HCT116 (cell line): ENCODE measurements at regions not wholly inside any gene's neighbourhood (a gene's known extent, or its start where the extent isn't known, plus 50 kb on each side); places are given as distances from the start of the nearest gene placed in this dataset.

Source experiments
- ATAC-seq: fragments of 200-7000 bp; cut with Tn5 transposase; 2 replicates; pipeline ENCODE4 v1.9.1; 2020; ENCODE audit warnings: mild to moderate bottlenecking, moderate library complexity
- BruUV-seq: library from RNA; stranded (reverse); fragments of 400-500 nt; replicated peaks from 2 replicates; lab custom pipeline; 2021; lab: Mats Ljungman, UMichigan
- CTCF ChIA-PET: fragments of 300-600 bp; sonication (Branson Sonifier 250); formaldehyde crosslinking; loops from one replicate; lab custom pipeline; 2021; ENCODE audit warnings: antibody characterized with exemption; lab: Charles Lee
- POLR2A ChIA-PET: fragments of 300-600, 350-600 bp; sonication (Branson Sonifier 250); formaldehyde crosslinking; loops from one replicate; lab custom pipeline; 2021; ENCODE audit warnings: antibody characterized with exemption; lab: Charles Lee
- RAD21 ChIA-PET, 2 experiments: fragments of 300-600 bp; sonication (Branson Sonifier 250); formaldehyde crosslinking; loops; one replicate each; lab custom pipeline; 2023; ENCODE audit warnings: low total read pairs in 2 of 2; ENCODE audit not compliant: uncharacterized antibody in 2 of 2, unreplicated experiment in 2 of 2, low non-redundant PET in 1 of 2; lab: Charles Lee
- DNase-seq: peaks from one replicate; pipeline ENCODE4 v3.0.0-alpha.2; 2010; ENCODE audit warnings: low read depth, low spot score
- H2AFZ ChIP-seq: fragments of 200-600 bp; shearing (Covaris generic), sonication (generic); 2 replicates; pipeline ENCODE4 v1.6.1; 2017; ENCODE audit warnings: low read depth, mixed run types, mixed read lengths, antibody characterized with exemption, low read length; ENCODE audit not compliant: poor library complexity, severe bottlenecking
- H3K27ac ChIP-seq: 2 replicates; pipeline ENCODE4 v1.5.1; 2012; ENCODE audit warnings: low read depth, low read length
- H3K27me3 ChIP-seq: fragments of 200-600 bp; sonication (generic); 2 replicates; pipeline ENCODE4 v1.6.1; 2016; ENCODE audit warnings: mixed run types, low read length, mixed read lengths; ENCODE audit not compliant: insufficient read depth
- H3K36me3 ChIP-seq, 2 experiments: fragments of 200-500 bp in 1 of 2; fragments of 200-600 bp in 1 of 2; sonication (Bioruptor generic) in 1 of 2; sonication (generic) in 1 of 2; 2 replicates each; pipeline versions ENCODE4 v1.5.1 to v1.6.1; 2014 to 2016; ENCODE audit warnings: low read length in 2 of 2, inconsistent platforms in 1 of 2, mixed read lengths in 1 of 2, mixed run types in 1 of 2; ENCODE audit not compliant: insufficient read depth in 2 of 2, control insufficient read depth in 1 of 2
- H3K4me1 ChIP-seq, 2 experiments: fragments of 200-600 bp in 1 of 2; sonication (generic) in 1 of 2; 2 replicates each; pipeline versions ENCODE4 v1.5.1 to v1.6.1; 2012 to 2017; ENCODE audit warnings: low read length in 2 of 2, inconsistent platforms in 1 of 2, mild to moderate bottlenecking in 1 of 2, mixed read lengths in 1 of 2, mixed run types in 1 of 2, moderate library complexity in 1 of 2; ENCODE audit not compliant: insufficient read depth in 2 of 2, control insufficient read depth in 1 of 2
- H3K4me2 ChIP-seq: fragments of 200-600 bp; sonication (generic); 2 replicates; pipeline ENCODE4 v1.6.1; 2017; ENCODE audit warnings: mixed run types, low read length, mixed read lengths
- H3K4me3 ChIP-seq, 2 experiments: fragments of 200-600 bp in 1 of 2; sonication (generic) in 1 of 2; replicated peaks in 1 of 2; 2 replicates each; pipeline ENCODE4 v1.5.1; 2011 to 2016; ENCODE audit warnings: low read length in 2 of 2, control low read depth in 1 of 2, low read depth in 1 of 2, mild to moderate bottlenecking in 1 of 2, mixed read lengths in 1 of 2, mixed run types in 1 of 2
- H3K79me2 ChIP-seq: fragments of 200-600 bp; sonication (generic); 2 replicates; pipeline ENCODE4 v1.6.1; 2017; ENCODE audit warnings: mild to moderate bottlenecking, mixed run types, low read length, moderate library complexity, mixed read lengths; ENCODE audit not compliant: insufficient read depth
- H3K9ac ChIP-seq: fragments of 200-600 bp; sonication (generic); 2 replicates; pipeline ENCODE4 v1.6.1; 2016; ENCODE audit warnings: low read length, mixed read lengths
- H3K9me2 ChIP-seq: fragments of 200-600 bp; sonication (generic), shearing (Covaris generic); 2 replicates; pipeline ENCODE4 v1.6.1; 2017; ENCODE audit warnings: mixed run types, mild to moderate bottlenecking, moderate library complexity; ENCODE audit not compliant: insufficient read depth
- H3K9me3 ChIP-seq, 2 experiments: fragments of 200-500 bp in 1 of 2; fragments of 200-600 bp in 1 of 2; sonication (Bioruptor generic) in 1 of 2; sonication (generic) in 1 of 2; 2 replicates each; pipeline ENCODE4 v1.6.1; 2014 to 2017; ENCODE audit warnings: low read length in 2 of 2, mixed read lengths in 2 of 2, inconsistent platforms in 1 of 2, low read depth in 1 of 2, mild to moderate bottlenecking in 1 of 2, mixed run types in 1 of 2, moderate library complexity in 1 of 2; ENCODE audit not compliant: control insufficient read depth in 1 of 2, insufficient read depth in 1 of 2
- H4K20me1 ChIP-seq: fragments of 200-600 bp; sonication (generic), shearing (Covaris generic); 2 replicates; pipeline ENCODE4 v1.6.1; 2017; ENCODE audit warnings: mixed run types, mild to moderate bottlenecking, moderate library complexity; ENCODE audit not compliant: insufficient read depth
- CBX3 ChIP-seq: IDR thresholded peaks from 2 replicates; pipeline ENCODE4 v1.6.1; 2012; ENCODE audit warnings: low read depth
- EGR1 ChIP-seq: IDR thresholded peaks from 2 replicates; pipeline ENCODE4 v1.6.1; 2012; ENCODE audit warnings: low read depth
- ELF1 ChIP-seq: IDR thresholded peaks from 2 replicates; pipeline ENCODE4 v1.6.1; 2012; ENCODE audit warnings: low read depth, borderline replicate concordance
- EZH2 ChIP-seq: fragments of 200-600 bp; sonication (generic); IDR thresholded peaks from 2 replicates; pipeline ENCODE4 v1.6.1; 2017; ENCODE audit warnings: antibody characterized with exemption, mixed run types
- EZH2phosphoT487 ChIP-seq: fragments of 200-600 bp; IDR thresholded peaks from 2 replicates; pipeline ENCODE4 v1.6.1; 2018; ENCODE audit warnings: antibody characterized with exemption, borderline replicate concordance
- FOSL1 ChIP-seq: IDR thresholded peaks from 2 replicates; pipeline ENCODE4 v1.6.1; 2012; ENCODE audit warnings: low read depth
- JUND ChIP-seq: IDR thresholded peaks from 2 replicates; pipeline ENCODE4 v1.6.1; 2012
- MAX ChIP-seq: IDR thresholded peaks from 2 replicates; pipeline ENCODE4 v1.6.1; 2012
- POLR2A ChIP-seq: IDR thresholded peaks from 2 replicates; pipeline ENCODE4 v1.7.0; 2011; ENCODE audit warnings: borderline replicate concordance; ENCODE audit not compliant: insufficient read depth, insufficient read length; ENCODE audit errors: extremely low read depth
- POLR2AphosphoS5 ChIP-seq: IDR thresholded peaks from 2 replicates; pipeline ENCODE4 v1.6.1; 2011; ENCODE audit warnings: mild to moderate bottlenecking, low read depth, low read length, moderate library complexity
- RAD21 ChIP-seq: IDR thresholded peaks from 2 replicates; pipeline ENCODE4 v1.6.1; 2012; ENCODE audit warnings: low read depth, mild to moderate bottlenecking
- SIN3A ChIP-seq: IDR thresholded peaks from 2 replicates; pipeline ENCODE4 v1.6.1; 2012; ENCODE audit warnings: low read depth
- SP1 ChIP-seq: IDR thresholded peaks from 2 replicates; pipeline ENCODE4 v1.6.1; 2012; ENCODE audit warnings: low read depth
- SRF ChIP-seq: IDR thresholded peaks from 2 replicates; pipeline ENCODE4 v1.6.1; 2012; ENCODE audit warnings: low read depth
- TCF7L2 ChIP-seq: IDR thresholded peaks from 2 replicates; pipeline ENCODE4 v1.7.0; 2011; ENCODE audit warnings: borderline replicate concordance, inconsistent platforms; ENCODE audit not compliant: insufficient read depth, insufficient read length; ENCODE audit errors: extremely low read depth
- ZBTB33 ChIP-seq: IDR thresholded peaks from 2 replicates; pipeline ENCODE4 v1.6.1; 2011; ENCODE audit warnings: mild to moderate bottlenecking, low read length, moderate library complexity; ENCODE audit not compliant: insufficient replicate concordance; ENCODE audit errors: extremely low read depth
- ZFX ChIP-seq: fragments of 450-650 bp; IDR thresholded peaks from 2 replicates; pipeline ENCODE4 v1.6.1; 2017
- ZNF274 ChIP-seq: fragments of 200-500 bp; sonication (Bioruptor generic); IDR thresholded peaks from 2 replicates; pipeline ENCODE4 v1.6.1; 2014; ENCODE audit warnings: mild to moderate bottlenecking, low read depth, low read length, inconsistent platforms
- intact Hi-C: fragments of 100-400 bp; cut with micrococcal nuclease; formaldehyde crosslinking; loops from 2 replicates; pipeline ENCODE4 v1.10.0; 2022
- TF ChIP-seq, protein P1 (sequence below), 3 experiments: fragments of 200-600 bp in 1 of 3; sonication (generic) in 1 of 3; IDR thresholded peaks in 2 of 3; conservative IDR thresholded peaks in 1 of 3; 2 replicates each; pipeline ENCODE4 v1.5.1; 2012 to 2017; ENCODE audit warnings: low read depth in 2 of 3, low read length in 2 of 3, antibody characterized with exemption in 1 of 3, borderline replicate concordance in 1 of 3, control low read depth in 1 of 3, mild to moderate bottlenecking in 1 of 3, mixed read lengths in 1 of 3, mixed run types in 1 of 3, moderate library complexity in 1 of 3; ENCODE audit not compliant: insufficient read depth in 1 of 3
- TF ChIP-seq, protein P2 (sequence below): IDR thresholded peaks from 2 replicates; pipeline ENCODE4 v1.6.1; 2012

DNA sequence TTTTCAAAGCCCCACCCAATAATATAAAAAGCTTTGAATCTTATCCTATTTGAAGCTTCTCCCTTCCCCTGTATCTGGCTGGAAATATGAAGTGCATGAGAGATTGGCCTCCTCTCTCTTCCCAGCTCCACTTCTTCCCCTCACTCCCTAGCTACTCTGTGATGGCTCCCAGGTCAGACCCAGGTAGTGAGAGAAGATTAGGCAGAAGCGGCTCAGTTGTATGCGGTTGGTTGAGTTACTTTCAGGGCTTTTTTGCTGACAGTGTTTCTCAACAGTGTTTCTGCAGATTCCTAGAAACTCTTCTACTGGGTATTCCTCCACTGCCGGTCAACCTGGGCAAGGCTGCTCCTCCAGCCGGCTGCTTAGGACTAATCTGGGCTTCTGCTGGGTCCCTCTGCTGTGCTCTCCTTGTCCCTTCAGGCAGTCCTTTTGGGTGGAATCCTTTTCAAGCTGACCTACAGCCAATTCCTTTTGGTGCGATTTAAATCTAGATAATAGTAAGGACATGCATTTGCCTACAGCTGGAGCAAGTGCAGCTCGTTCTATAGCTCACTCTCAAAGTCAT, 87.4 kb upstream of the SLC7A11 start (continued):
- TF ChIP-seq, protein P1, sequence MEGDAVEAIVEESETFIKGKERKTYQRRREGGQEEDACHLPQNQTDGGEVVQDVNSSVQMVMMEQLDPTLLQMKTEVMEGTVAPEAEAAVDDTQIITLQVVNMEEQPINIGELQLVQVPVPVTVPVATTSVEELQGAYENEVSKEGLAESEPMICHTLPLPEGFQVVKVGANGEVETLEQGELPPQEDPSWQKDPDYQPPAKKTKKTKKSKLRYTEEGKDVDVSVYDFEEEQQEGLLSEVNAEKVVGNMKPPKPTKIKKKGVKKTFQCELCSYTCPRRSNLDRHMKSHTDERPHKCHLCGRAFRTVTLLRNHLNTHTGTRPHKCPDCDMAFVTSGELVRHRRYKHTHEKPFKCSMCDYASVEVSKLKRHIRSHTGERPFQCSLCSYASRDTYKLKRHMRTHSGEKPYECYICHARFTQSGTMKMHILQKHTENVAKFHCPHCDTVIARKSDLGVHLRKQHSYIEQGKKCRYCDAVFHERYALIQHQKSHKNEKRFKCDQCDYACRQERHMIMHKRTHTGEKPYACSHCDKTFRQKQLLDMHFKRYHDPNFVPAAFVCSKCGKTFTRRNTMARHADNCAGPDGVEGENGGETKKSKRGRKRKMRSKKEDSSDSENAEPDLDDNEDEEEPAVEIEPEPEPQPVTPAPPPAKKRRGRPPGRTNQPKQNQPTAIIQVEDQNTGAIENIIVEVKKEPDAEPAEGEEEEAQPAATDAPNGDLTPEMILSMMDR (IDR thresholded peaks at IDR 0.05 in 2 of 3, conservative IDR thresholded peaks at IDR 0.05 in 1 of 3; ENCODE audit: borderline replicate concordance in 1 of 3, insufficient read depth in 1 of 3, low read depth in 2 of 3, low read length in 2 of 3): no peak
- TF ChIP-seq MAX (no peak), FOSL1 (no peak), JUND (no peak), TCF7L2 (no peak)

DNA sequence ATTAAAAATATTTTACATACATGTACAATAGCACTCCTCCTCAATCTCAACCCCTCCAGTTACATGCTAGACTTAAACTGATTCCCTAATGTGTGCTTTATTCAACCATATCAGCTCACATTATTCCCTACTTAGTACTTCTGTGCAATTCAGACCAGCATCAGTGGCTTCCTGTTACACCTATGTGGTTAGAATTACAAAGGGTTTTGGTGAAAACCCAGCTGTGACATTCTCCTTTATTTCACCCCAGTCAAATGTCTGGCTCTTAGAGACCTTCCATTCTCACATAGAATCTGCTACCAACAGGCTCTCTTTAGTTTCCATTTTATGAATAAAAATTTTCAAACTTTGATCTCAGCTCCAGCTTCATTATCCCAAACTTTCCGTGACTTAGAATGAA, 85.2 kb upstream of the SLC7A11 start:
- Histone ChIP-seq H3K27ac (no peak overlapping the region), H3K9me3 (no peaks in the 10 kb centered on the region), H4K20me1 (no peaks in the 10 kb centered on the region), H3K9me2 (no peaks in the 10 kb centered on the region), H3K36me3 (no peaks in the 10 kb centered on the region), H2AFZ (no peak overlapping the region), H3K4me1 (no peaks in the 10 kb centered on the region), H3K9ac (no peak overlapping the region), H3K79me2 (no peaks in the 10 kb centered on the region), H3K4me3 (no peak overlapping the region), H3K27me3 (no peaks in the 10 kb centered on the region), H3K4me2 (no peak overlapping the region)
- CTCF ChIA-PET: no interaction called here
- BruUV-seq: no TSS peak
- no peak for TF ChIP-seq ZBTB33
- TF ChIP-seq POLR2AphosphoS5: no peak
- no peak for TF ChIP-seq EGR1
- TF ChIP-seq RAD21: no peak
- TF ChIP-seq FOSL1: no peak
- no peak for TF ChIP-seq ZNF274
- TF ChIP-seq EZH2: no peak
- TF ChIP-seq, protein P2, sequence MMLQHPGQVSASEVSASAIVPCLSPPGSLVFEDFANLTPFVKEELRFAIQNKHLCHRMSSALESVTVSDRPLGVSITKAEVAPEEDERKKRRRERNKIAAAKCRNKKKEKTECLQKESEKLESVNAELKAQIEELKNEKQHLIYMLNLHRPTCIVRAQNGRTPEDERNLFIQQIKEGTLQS: no peak
- no peak for TF ChIP-seq SP1
- TF ChIP-seq EZH2phosphoT487: no peak
- no peak for TF ChIP-seq ELF1
- no peak for TF ChIP-seq TCF7L2
- no peak for TF ChIP-seq ZFX
- TF ChIP-seq SIN3A: no peak
- TF ChIP-seq CBX3: no peak
- TF ChIP-seq SRF: no peak
- TF ChIP-seq POLR2A: no peak
- RAD21 ChIA-PET: no interaction called here
- POLR2A ChIA-PET: no interaction called here
- intact Hi-C loops: no loop called here
- no peak for DNase-seq
- no peak for ATAC-seq
